Activated naive CD4-positive, alpha-beta T cell treated with anti-CD3 and anti-CD28 coated beads, Interleukin-2, amount 50 U/mL, for 24 hours (primary cell): ENCODE measurements at regions not wholly inside any gene's neighbourhood (a gene's known extent, or its start where the extent isn't known, plus 50 kb on each side); places are given as distances from the start of the nearest gene placed in this dataset.
"Not testable (repeated sequence)": the region's sequence is repeated elsewhere in the genome, so short reads cannot be mapped to it uniquely, and the experiment has no call there.

Source experiments
- H3K27ac Mint-ChIP-seq: one replicate; pipeline ENCODE4 v1.8.0; 2021; ENCODE audit warnings: mild to moderate bottlenecking, mixed read lengths
- H3K27me3 Mint-ChIP-seq: one replicate; pipeline ENCODE4 v1.8.0; 2021; ENCODE audit warnings: mixed read lengths
- H3K36me3 Mint-ChIP-seq: one replicate; pipeline ENCODE4 v1.8.0; 2021; ENCODE audit warnings: mixed read lengths
- H3K4me1 Mint-ChIP-seq: one replicate; pipeline ENCODE4 v1.8.0; 2021; ENCODE audit warnings: mixed read lengths
- H3K4me3 Mint-ChIP-seq: one replicate; pipeline ENCODE4 v1.8.0; 2021; ENCODE audit warnings: mild to moderate bottlenecking, mixed read lengths
- H3K9me3 Mint-ChIP-seq: one replicate; pipeline ENCODE4 v1.8.0; 2021; ENCODE audit warnings: mixed read lengths

DNA sequence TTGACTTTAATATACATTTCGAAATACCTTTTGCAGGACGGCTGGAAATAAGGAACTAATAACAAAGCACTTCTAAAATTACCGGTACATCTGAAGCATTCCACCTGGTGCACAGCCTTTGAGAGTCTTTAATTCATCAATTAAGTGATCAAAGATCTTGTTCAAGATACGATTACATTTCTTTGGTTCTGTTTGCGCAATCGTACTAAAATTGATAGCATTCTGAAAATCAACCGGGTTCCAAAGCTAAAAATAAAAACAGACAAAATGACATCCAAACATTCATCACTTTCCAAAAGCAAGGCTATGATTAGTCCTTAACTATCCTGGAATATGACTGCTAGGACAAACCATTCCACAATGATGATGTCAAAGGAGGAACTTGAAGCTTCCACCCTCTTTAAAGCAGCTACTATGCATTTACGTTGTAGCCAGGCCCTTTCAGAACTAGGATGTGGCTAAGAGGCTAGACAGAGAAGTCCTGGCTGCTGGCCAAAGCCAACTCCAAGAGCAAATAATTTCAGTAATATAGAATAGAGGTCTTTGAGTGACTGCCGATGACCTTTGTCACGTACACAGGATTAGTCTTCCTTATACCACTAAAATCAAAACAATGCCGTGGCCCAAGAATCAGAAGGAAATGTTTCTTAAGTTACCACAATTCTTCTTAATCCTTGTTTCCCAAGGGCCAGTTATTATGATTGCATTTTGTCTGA is 299.8 kb upstream of the PSMD7 start:
- Mint-ChIP-seq H3K4me3 (no peak overlapping the region), H3K4me1 (no peaks in the 10 kb centered on the region), H3K36me3 (no peaks in the 10 kb centered on the region), H3K27me3 (no peaks in the 10 kb centered on the region), H3K9me3 (peaks cover 17% of the 10 kb centered on the region), H3K27ac (no peak overlapping the region)

GRCh38 chr16:73993878-73994277 is 302.7 kb upstream of the PSMD7 start:
- Mint-ChIP-seq H3K36me3 (no peaks in the 10 kb centered on the region), H3K4me1 (no peaks in the 10 kb centered on the region), H3K27ac (no peak overlapping the region), H3K27me3 (no peaks in the 10 kb centered on the region), H3K4me3 (no peak overlapping the region), H3K9me3 (peaks cover 12% of the 10 kb centered on the region)

DNA sequence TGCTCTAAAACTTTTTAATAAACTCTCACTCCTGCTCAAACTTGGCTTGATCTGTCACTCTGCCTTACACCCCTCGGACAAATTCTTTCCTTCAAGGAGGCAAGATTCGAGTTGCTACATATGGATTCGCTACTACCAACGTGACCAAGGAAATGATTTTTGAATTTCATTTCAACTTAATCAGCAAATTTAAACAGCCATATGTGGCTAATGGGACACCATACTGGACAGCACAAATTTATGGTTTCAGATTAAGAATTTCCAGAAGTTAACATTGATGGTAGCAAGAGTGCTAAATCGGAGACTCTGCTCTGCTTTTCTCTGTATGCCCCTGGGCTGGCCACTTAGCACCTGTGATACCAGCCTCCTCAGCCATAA is 318.2 kb upstream of the PSMD7 start:
- peaks cover 21% of the 10 kb centered on the region for H3K9me3 Mint-ChIP-seq
- H3K4me3 Mint-ChIP-seq: no peak overlapping the region
- peaks cover 4% of the 10 kb centered on the region for H3K27me3 Mint-ChIP-seq
- H3K27ac Mint-ChIP-seq: no peak overlapping the region
- H3K4me1 Mint-ChIP-seq: no peaks in the 10 kb centered on the region
- no peaks in the 10 kb centered on the region for H3K36me3 Mint-ChIP-seq

DNA sequence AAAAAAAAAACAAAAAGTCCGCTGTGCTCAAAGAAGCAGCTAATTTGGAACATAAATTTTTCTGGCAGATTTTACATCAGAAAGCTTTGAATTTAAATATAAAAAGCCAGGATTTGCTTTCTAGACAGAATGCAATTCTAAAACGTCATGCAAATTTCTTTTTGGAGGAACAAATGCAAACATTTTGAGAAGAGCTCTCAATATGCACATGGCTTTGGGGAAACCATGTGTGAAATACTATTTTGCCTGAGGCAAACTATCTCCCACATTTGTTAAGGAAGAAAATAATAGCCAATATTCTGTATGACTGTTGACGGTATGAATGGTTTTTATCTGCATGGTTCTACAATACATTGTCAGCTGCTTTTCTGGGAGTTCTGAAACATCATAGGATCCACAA is 320.0 kb upstream of the PSMD7 start:
- H3K9me3 Mint-ChIP-seq: peaks cover 7% of the 10 kb centered on the region
- no peak overlapping the region for H3K4me3 Mint-ChIP-seq
- H3K27me3 Mint-ChIP-seq: peaks cover 5% of the 10 kb centered on the region
- H3K36me3 Mint-ChIP-seq: no peaks in the 10 kb centered on the region
- no peaks in the 10 kb centered on the region for H3K4me1 Mint-ChIP-seq
- no peak overlapping the region for H3K27ac Mint-ChIP-seq

GRCh38 chr16:73973174-73973573 is 323.4 kb upstream of the PSMD7 start:
- H3K9me3 Mint-ChIP-seq: peaks cover 4% of the 10 kb centered on the region
- no peak overlapping the region for H3K27ac Mint-ChIP-seq
- peaks cover 5% of the 10 kb centered on the region for H3K27me3 Mint-ChIP-seq
- no peaks in the 10 kb centered on the region for H3K4me1 Mint-ChIP-seq
- no peaks in the 10 kb centered on the region for H3K36me3 Mint-ChIP-seq
- no peak overlapping the region for H3K4me3 Mint-ChIP-seq

DNA sequence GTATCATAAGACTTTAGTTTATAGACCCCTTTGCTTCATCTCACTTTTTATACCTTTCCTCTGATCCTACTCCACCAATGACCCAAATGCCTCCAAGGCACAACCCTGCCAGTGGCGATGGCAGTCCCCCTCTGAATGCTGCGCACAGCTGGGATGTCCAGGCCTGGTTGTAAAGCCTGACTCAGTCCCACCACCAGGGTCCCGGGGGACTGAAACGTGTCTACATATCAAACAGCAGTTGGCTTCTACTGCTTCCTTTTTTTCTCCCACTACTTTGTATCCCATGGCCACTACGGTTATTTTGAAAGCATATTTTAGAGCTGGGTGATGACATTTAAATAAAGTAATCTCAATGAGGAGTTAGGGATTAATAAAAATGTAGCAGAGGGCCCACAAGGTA is 329.8 kb upstream of the PSMD7 start:
- no peak overlapping the region for H3K4me3 Mint-ChIP-seq
- H3K4me1 Mint-ChIP-seq: no peaks in the 10 kb centered on the region
- H3K27ac Mint-ChIP-seq: no peak overlapping the region
- peaks cover 16% of the 10 kb centered on the region for H3K9me3 Mint-ChIP-seq
- H3K27me3 Mint-ChIP-seq: no peaks in the 10 kb centered on the region
- H3K36me3 Mint-ChIP-seq: no peaks in the 10 kb centered on the region

DNA sequence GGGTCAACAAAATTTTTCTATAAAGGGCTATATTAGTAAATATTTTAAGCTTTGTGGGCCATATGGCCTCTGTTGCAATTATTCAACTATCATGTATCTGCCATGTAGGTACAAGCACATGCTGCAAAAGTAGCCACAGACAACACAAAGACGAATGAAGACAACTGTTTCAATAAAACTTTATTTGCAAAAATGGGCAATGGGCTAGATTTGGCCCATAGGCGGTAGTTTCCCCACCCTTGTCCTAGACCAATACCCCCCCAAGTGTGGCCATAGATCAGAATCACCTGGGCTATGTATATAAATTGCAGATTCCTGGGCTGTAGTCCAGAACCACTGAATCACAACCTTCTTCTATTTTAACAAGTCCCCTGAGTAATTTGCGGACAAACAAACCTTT is 331.0 kb upstream of the PSMD7 start:
- Mint-ChIP-seq H3K36me3 (no peaks in the 10 kb centered on the region), H3K27ac (no peak overlapping the region), H3K9me3 (peaks cover 18% of the 10 kb centered on the region), H3K27me3 (no peaks in the 10 kb centered on the region), H3K4me3 (no peak overlapping the region), H3K4me1 (no peaks in the 10 kb centered on the region)

- Mint-ChIP-seq H3K36me3 (no peaks in the 10 kb centered on the region), H3K27me3 (peaks cover 2% of the 10 kb centered on the region), H3K4me3 (no peak overlapping the region), H3K9me3 (peaks cover 2% of the 10 kb centered on the region), H3K27ac (no peak overlapping the region), H3K4me1 (no peaks in the 10 kb centered on the region)
Measured at GRCh38 chr16:73956587-73957494, 339.8 kb upstream of the PSMD7 start.

DNA sequence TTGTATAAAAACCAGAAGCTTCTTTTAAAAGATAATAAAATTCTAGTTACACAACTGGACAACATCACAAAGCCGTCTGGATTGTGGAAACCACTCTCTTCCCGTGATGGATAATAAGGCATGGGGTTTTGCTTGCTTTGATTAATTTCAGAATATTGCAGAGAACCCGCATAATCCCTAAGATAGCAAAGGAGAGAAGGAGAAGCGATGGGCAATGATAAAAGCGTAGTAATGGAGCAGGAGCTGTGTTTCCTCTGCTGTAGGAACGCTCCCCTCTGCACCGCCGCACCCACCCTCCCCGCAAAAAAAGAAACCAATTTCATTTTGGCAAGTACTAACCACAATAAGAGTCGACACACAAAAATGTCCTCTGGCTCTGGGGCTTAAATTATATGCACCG is 340.9 kb upstream of the PSMD7 start:
- no peak overlapping the region for H3K27ac Mint-ChIP-seq
- H3K9me3 Mint-ChIP-seq: no peaks in the 10 kb centered on the region
- H3K4me3 Mint-ChIP-seq: no peak overlapping the region
- no peaks in the 10 kb centered on the region for H3K36me3 Mint-ChIP-seq
- no peaks in the 10 kb centered on the region for H3K4me1 Mint-ChIP-seq
- peaks cover 2% of the 10 kb centered on the region for H3K27me3 Mint-ChIP-seq

DNA sequence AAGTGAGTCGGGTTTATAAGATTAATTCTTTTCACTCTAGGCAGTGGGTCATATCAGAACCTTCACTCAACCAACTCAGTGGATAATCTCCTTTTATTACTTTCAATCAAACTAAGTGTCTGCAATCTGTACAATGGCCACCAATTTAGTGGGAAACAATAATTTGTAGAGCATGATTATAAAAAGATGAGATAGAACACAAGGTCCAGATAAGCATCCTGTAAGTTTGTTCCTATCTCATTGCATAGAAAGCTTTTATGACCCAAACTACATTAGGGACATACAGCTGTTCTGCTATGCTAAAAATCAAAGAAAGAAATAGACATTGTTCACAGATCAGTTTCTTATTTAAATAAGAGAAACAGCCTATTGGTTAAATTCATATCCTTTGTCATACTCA is 341.4 kb upstream of the PSMD7 start:
- no peak overlapping the region for H3K27ac Mint-ChIP-seq
- no peaks in the 10 kb centered on the region for H3K4me1 Mint-ChIP-seq
- no peaks in the 10 kb centered on the region for H3K36me3 Mint-ChIP-seq
- no peaks in the 10 kb centered on the region for H3K9me3 Mint-ChIP-seq
- peaks cover 2% of the 10 kb centered on the region for H3K27me3 Mint-ChIP-seq
- H3K4me3 Mint-ChIP-seq: no peak overlapping the region

- Mint-ChIP-seq H3K27ac (no peak overlapping the region), H3K4me1 (no peaks in the 10 kb centered on the region), H3K27me3 (peaks cover under 1% of the 10 kb centered on the region), H3K4me3 (no peak overlapping the region), H3K36me3 (no peaks in the 10 kb centered on the region), H3K9me3 (no peaks in the 10 kb centered on the region)
Measured at GRCh38 chr16:73951481-73951880, 345.1 kb upstream of the PSMD7 start.

- H3K27me3 Mint-ChIP-seq: no peaks in the 10 kb centered on the region
- H3K4me3 Mint-ChIP-seq: no peak overlapping the region
- no peaks in the 10 kb centered on the region for H3K36me3 Mint-ChIP-seq
Measured at GRCh38 chr16:73949574-73950320, 346.9 kb upstream of the PSMD7 start.

GRCh38 chr16:73945631-73946030 is 351.0 kb upstream of the PSMD7 start:
- Mint-ChIP-seq H3K27ac (no peak overlapping the region), H3K4me1 (no peaks in the 10 kb centered on the region), H3K36me3 (no peaks in the 10 kb centered on the region), H3K27me3 (no peaks in the 10 kb centered on the region), H3K4me3 (no peak overlapping the region), H3K9me3 (no peaks in the 10 kb centered on the region)

More at GRCh38 chr16:73949574-73950320, 346.9 kb upstream of the PSMD7 start:
- Mint-ChIP-seq H3K9me3 (no peaks in the 10 kb centered on the region), H3K4me1 (no peaks in the 10 kb centered on the region), H3K27ac (no peak overlapping the region)

DNA sequence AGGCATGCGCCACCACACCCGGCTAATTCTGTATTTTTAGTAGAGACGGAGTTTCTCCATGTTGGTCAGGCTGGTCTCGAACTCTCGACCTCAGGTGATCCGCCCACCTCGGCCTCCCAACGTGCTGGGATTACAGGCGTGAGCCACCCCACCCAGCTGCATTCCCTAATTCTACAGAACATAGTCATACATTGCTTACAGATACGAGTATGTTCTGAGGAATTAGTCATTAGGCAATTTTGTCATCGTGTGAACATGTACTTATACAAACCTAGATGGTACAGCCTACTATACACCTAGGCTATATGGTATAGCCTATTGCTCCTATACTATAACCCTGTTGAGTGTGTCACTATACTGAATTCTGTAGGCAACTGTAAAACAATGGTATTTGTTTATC is 353.4 kb upstream of the PSMD7 start:
- H3K4me1 Mint-ChIP-seq, H3K4me3 Mint-ChIP-seq, H3K27ac Mint-ChIP-seq, H3K36me3 Mint-ChIP-seq, H3K27me3 Mint-ChIP-seq, H3K9me3 Mint-ChIP-seq: not testable (repeated sequence)

DNA sequence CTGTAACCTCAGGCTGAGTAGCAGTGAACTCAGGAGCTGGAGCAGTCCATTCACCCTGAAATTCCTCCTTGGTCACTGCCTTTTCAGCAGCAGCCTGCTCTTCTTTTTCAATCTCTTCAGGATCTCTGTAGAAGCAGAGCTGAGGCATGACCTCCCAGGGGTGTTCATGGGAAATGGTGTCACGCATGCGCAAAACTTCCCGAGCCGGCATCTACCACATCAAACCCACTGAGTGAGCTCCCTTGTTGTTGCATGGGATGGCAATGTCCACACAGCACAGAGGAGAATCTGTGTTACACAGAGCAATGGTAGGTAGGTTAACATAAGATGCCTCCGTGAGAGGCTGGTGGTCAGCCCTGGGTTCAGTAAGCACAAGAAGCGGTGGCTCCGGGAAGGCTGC is 355.8 kb upstream of the PSMD7 start:
- not testable (repeated sequence) for H3K4me1 Mint-ChIP-seq, H3K27me3 Mint-ChIP-seq, H3K36me3 Mint-ChIP-seq, H3K27ac Mint-ChIP-seq, H3K9me3 Mint-ChIP-seq, H3K4me3 Mint-ChIP-seq

DNA sequence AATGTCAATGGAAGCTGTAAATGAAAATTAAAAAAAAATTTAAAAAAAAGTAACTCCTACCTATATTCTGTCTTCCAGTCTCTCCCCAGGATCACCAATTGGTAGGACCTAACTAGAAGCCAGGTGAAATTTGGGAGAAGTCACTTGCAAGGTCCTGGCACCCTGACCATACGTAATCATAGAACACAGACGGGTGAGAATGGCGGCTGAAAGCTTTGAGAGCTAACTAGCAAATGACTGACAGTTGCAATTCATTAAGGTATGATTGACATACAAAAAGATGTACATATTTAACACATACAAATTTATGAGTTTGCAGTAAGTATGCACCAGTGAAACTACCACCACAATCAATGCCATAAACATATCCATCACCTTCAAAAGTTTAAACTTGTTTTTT is 372.7 kb upstream of the PSMD7 start:
- Mint-ChIP-seq H3K36me3 (no peaks in the 10 kb centered on the region), H3K9me3 (peaks cover 14% of the 10 kb centered on the region), H3K4me3 (no peak overlapping the region), H3K27me3 (no peaks in the 10 kb centered on the region), H3K27ac (no peak overlapping the region), H3K4me1 (no peaks in the 10 kb centered on the region)
